ENCODE measurements at regions not wholly inside any gene's neighbourhood (a gene's known extent, or its start where the extent isn't known, plus 50 kb on each side); places are given as distances from the start of the nearest gene placed in this dataset.
"Not testable (repeated sequence)": the region's sequence is repeated elsewhere in the genome, so short reads cannot be mapped to it uniquely, and the experiment has no call there.

DNA sequence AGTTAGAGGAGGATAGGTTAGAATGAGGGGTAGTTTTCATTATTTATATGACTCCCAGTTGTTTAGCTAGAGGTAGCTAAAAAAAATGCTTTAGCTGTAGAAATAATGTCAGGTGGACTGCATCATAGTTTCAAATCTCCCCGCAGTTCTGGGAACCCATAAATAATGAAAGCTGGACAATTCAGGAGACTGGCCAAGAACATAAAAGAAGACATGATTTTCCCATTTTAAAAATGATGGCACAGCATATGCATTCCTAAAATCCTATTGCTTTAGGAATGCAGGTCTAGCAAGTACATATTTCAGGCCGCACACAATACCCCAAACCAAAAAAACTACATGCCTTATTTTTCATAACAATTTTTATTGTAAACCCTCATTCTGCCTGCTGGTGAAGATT is 143.3 kb downstream of the CTH start:
- no peak for DNase-seq (ENCODE audit: low spot score)

DNA sequence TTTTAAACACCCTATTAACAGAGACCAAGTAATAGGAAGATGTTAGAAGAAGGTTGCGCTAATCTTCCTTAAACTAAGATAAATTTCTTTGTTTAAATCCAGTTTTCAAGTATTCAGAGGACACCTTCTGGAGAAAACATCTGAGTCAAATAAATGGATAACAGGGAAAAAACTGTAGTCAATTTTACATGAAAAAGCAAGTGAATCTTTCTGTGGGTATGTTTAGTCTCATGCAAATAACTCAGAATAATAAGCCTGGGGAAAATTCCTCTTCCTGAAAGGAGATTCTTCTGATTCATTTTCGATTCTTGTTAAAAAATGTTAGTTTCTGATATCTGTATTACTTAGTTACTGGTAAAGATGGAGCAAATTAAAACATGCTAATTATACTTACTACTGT is 145.5 kb downstream of the CTH start:
- DNase-seq (ENCODE audit: low spot score) = no peak

DNA sequence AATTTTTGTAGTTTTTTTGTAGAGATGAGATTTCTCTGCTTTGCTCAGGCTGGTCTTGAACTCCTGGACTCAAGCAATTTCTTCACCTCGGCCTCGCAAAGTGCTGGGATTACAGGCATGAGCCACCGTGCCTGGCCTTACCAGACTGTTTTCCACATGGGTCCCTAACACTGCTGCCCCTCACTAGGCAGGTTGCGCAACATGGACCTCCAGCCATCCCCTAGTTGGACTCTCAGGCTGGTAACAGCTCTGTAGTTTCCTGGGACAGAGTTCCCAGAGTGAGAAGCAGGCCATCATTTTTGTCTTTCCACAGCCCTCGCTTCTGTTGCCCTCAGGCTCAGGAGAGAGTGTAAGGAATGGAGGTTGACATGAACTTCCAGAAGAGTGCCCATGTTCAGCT is 156.1 kb downstream of the CTH start:
- DNase-seq (ENCODE audit: low spot score) = no peak

DNA sequence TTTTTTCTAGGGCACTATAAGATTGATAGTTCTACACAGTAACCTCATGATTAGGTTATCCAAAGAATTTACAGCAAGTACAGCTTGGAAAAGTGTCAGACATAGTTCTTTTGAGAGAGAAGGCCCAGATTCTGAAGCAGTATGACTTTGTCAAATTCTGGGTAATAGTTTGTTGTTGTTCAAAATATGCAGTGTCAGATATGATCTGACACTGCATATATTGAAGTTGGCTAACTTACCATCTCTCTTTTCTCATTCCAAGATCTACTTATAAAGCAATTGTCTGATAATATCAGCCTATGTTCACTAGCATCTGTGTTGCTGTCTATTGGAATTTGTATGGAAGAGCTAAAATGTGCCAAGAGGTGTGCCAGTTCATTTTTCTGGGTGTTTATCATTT is 160.1 kb downstream of the CTH start:
- DNase-seq (ENCODE audit: low spot score) = no peak

DNA sequence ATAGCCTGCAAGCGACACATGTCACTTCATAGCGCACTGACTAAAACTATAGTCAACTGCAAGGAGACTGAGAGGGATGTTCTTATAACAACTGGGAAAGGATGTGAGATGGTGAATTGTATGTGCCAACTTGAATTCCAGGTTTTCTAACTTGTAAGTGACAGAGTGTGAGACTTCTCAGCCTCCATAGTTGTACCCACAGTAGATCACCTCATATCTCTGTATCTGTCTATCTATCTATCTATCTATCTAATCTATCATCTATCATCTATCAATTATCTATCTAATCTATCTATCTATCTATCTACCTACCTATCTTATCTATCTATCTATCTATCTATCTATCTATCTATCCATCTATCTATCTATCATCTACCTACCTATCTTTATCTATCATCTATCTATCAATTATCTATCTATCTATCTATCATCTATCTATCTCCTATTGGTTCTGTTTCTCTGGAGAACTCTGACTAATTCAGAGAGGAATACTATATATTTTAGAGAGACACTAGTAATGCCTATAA is 162.3 kb downstream of the CTH start:
- DNase-seq (ENCODE audit: low spot score) = no peak

DNA sequence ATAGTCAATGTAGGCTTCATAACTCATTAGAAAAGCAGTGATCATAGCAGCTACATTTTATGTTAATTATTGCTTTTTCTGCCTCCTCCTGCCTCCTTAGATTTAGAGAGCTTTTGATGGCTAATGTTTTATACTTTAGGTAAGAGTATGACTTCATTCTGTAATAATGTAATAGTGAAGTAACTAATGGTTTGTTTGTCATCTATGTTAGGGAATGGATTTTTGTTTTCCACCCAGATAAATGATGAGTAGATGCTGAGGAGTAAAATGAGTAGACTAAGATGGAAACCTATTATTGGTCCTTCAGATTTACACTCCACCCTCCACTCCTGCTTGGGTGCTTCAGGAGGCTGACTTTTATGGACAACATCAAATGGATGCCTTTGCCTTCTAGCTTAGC is 170.6 kb downstream of the CTH start:
- no peak for DNase-seq (ENCODE audit: low spot score)

DNA sequence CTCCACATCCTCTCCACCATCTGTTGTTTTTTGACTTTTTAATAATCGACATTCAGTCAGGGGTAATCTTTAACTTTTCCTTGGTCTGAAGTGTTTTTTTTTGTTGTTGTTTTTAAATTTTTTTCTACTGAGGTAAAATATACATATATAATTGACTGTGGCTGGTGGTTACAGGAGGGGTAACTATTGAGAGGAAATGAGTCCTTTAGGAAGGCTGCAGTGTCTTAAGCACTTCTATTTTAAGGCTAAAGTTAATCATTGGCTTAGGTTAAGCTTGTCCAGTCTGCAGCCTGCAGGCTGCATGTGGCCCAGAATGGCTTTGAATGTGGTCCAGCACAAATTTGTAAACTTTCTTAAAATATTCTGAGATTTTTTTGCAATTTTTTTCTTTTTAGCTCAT is 172.5 kb downstream of the CTH start:
- no peak for DNase-seq (ENCODE audit: low spot score)

DNA sequence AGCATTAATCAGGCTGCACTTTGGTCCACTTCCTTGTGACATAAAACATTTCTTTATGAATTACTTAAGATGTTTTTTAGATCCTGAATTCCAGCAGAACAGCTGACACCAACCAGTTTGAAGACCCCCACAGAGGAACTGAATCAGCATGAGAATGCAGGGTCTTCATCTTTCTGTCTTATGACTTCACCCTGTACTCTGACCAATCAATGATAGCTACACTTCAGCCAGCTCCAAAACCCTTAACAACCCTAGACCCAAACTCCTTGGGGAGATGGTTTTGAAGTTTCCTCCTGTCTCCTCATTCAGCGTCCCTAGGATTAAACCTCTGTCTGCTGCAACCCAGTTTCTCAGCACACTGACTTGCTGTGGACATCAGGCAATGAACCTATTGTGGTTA is 175.0 kb downstream of the CTH start:
- no peak for DNase-seq (ENCODE audit: low spot score)

DNA sequence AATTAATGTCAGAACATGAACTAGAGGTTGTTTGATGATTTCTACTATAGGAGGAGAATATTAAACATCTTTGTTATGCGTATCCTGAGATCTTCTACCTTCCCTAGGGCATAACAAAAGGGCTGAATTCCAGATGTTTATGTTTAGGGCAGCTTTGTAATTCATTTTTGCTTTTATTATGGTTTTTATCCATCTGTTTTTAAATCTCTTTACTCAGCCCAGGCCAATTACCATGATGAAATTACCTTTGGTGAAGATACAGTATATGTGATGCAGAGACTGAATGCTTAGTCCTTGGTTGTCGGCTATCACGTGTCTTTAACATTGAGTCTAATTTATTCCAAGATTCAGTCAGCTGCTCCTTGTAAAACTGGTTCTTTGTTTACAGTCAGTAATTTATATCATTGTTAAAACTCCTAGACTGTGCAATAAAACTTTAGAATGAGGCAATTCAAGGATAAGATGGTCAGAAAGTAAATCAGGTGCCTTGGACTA is 176.9 kb downstream of the CTH start:
- DNase-seq (ENCODE audit: low spot score) = no peak

DNA sequence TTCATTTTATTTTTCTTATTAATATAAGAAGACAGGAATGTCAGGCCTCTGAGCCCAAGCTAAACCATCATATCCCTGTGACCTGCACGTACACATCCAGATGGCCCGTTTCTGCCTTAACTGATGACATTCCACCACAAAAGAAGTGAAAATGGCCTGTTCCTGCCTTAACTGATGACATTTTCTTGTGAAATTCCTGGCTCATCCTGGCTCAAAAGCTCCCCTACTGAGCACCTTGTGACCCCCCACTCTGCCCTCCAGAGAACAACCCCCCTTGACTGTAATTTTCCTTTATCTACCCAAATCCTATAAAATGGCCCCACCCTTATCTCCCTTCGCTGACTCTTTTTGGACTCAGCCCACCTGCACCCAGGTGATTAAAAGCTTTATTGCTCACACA is 182.5 kb downstream of the CTH start:
- DNase-seq (ENCODE audit: low spot score) = not testable (repeated sequence)

DNA sequence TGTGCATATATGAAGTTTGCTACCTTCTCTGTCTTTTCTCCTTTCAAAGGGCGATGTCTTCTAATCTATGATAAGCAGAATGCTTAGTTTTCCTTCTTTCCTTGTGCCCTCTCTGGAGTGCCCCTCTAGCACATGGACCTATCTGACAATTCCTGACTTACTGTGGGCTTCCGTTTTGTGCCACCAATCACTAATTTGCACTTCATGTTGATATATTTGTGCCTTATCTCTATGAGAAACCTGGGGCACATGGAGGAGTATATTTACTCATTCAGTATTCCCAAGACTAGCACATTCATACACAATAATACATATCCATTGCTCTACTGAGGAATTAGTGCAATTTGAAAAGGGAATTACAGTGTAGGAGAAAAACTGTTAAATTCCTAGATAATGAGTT is 197.7 kb downstream of the CTH start:
- no peak for DNase-seq (ENCODE audit: low spot score)

DNA sequence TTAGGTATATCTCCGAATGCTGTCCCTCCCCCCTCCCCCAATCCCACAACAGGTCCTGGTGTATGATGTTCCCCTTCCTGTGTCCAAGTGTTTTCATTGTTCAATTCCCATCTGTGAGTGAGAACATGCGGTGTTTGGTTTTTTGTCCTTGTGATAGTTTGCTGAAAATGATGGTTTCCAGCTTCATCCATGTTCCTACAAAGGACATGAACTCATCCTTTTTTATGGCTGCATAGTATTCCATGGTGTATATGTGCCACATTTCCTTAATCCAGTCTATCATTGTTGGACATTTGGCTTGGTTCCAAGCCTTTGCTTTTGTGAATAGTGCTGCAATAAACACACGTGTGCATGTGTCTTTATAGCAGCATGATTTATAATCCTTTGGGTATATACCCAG is 199.1 kb downstream of the CTH start:
- DNase-seq (ENCODE audit: low spot score) = not testable (repeated sequence)

DNA sequence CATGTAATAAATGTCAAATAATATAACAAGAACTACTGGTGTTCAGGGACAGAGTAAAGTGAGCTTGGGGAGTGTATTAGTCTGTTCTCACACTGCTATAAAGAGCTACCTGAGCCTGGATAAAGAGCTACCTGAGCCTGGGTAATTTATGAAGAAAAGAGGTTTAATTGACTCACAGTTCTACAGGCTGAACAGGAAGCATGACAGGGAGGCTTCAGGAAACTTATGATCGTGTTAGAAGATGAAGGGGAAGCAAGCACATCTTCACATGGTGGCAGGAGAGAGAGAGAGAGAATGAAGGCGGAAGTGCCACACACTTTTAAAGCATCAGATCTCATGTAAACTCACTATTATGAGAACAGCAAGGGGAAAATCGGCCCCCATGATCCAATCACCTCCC is 205.9 kb downstream of the CTH start:
- DNase-seq (ENCODE audit: low spot score) = no peak

DNA sequence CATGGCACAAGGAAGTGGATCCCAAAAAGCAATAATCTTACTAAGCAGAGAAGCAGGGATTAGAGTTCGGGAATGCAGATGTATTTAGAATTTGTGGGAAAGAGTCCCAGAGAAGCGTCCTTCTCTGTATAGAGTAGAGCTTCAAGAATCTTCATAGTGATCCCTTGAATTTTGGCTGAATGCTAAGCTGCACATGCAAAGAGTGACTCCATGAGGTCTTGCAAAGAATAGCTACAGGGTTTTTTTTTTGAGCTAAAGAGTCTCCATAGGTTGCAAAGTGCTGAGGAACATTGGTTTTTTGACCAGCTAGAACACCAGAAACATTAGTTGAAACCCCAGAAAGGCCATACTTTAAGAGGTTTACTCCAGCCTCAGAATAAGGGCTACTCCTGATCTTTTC is 206.7 kb downstream of the CTH start:
- DNase-seq (ENCODE audit: low spot score) = no peak

DNA sequence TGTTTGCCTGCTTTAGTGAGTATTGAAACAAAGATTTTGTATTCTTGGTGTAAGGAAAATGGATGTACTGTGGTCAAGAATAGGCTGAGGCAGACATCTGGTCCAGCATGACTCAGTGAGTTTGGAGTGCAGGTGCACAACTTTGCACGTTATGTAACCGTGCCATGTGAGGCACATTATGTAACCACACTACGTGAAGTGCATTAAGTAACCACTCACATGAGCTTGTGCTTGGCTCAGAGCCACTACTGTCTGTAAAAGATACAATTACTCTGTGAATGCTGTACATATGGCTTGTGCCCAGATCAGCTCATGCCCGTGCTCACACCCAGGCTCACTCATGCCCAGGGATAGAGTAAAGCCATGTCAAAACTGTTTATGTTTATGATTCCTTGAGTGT is 216.8 kb downstream of the CTH start:
- DNase-seq (ENCODE audit: low spot score) = no peak

DNA sequence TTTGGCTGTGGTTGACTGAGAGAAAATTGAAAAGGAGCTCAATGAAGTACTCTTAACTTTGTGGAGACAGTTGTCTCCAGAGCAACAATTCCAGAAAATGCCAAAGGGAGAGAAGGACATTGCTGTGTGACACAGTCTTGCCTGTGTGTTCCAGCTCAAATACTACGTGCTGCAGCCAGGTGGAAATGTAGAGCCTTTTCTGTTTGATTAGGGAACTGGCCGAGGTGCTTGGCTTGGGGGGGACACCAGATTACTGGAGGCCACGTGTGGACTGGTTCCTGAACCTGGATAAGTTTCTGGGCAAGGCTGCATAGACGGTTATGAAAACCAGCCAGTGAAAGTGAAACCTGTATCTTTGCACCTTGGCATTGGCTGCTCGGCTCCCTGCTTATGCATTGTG is 217.9 kb downstream of the CTH start:
- DNase-seq (ENCODE audit: low spot score) = no peak

DNA sequence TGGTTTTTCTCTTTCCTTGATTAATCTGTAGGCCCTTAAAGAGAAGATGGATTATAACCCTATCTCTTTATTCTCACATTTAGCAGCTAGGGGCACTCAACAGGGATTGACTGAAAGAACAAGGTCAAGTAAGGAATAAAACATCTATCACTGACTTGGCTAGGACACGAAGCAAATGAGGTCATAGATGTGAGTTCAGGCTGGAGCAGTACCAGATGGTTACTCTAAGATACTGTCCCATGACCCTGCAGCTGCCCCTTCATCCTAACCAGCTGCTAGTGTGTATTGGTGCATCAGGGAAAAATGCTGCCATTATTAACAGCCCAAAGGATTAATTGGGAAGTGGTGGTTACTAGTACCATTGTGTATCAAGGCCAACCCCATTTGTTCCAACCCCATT is 221.9 kb downstream of the CTH start:
- no peak for DNase-seq (ENCODE audit: low spot score)

DNA sequence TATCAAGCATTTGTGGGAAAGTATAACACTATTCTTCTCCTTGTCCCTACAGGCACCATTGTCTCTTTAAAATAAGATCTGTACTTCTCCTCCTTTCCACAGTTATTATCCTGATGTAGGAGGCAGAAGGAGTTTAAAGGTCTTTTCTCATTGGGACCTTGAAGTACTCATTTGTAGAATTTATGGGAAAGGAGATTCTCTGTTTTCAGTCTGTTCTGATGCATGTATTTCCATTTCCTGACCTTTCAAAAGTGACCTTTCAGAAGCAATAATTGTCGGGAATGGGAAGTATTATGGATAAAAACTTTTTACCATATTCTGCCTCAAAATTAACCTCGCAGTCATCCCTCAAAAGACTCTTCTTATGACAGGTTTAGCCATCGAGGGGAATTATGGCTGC is 224.8 kb downstream of the CTH start:
- no peak for DNase-seq (ENCODE audit: low spot score)

DNA sequence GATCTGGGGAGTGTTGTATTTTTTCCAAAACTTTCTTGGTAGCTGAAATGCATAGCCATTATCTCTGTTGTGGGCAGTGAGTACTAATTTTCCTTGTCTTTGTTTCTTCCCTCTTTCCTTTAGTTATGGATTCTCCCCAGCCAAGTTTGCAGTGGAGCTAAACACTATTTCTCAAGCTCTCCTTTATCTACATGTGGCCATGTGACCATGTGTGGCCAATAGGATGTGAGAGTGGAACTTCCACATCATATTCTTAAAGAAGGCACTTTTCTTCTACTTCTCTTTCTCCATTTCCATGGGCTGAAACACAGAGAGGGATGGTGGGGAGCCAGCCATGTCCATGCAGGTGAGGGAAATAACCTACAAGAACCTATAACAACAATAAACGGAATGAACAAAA is 230.8 kb downstream of the CTH start:
- no peak for DNase-seq (ENCODE audit: low spot score)

DNA sequence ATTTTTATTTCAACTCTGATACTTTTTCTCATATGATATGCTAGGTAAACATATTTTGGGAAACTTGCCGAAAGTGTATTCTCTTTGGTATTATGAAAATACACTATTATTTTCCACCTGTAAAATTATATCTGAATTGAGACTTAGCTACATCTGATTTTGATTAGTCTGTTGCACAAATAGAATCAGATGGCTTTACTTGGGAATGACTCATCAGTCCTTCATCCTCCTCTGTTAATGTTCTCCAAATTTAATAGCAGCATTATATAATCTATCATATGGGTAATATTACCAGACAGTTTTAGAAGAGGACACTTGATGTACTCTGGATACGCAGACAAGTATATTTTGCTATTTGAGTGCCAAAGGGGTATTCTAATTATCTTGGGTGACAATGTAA is 245.3 kb downstream of the CTH start:
- no peak for DNase-seq (ENCODE audit: low spot score)

DNA sequence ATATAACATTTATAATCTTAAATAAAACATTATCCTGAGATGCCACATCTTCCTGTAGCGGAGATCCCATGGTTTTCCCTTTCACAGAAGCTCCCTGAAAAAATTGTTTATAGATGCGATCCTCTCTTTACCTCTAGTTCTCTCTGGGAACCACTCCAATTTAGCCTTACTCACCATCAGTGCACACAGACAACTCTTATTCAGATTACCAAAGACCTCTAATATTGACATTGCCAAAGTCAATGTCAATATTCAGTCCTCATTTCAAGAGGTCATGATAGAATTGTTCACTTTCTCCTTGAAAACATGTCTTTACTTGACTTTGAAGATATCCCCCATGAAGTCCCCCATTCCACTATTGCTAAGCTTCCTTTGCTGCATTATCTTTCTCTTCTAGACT is 248.8 kb downstream of the CTH start:
- no peak for DNase-seq (ENCODE audit: low spot score)

DNA sequence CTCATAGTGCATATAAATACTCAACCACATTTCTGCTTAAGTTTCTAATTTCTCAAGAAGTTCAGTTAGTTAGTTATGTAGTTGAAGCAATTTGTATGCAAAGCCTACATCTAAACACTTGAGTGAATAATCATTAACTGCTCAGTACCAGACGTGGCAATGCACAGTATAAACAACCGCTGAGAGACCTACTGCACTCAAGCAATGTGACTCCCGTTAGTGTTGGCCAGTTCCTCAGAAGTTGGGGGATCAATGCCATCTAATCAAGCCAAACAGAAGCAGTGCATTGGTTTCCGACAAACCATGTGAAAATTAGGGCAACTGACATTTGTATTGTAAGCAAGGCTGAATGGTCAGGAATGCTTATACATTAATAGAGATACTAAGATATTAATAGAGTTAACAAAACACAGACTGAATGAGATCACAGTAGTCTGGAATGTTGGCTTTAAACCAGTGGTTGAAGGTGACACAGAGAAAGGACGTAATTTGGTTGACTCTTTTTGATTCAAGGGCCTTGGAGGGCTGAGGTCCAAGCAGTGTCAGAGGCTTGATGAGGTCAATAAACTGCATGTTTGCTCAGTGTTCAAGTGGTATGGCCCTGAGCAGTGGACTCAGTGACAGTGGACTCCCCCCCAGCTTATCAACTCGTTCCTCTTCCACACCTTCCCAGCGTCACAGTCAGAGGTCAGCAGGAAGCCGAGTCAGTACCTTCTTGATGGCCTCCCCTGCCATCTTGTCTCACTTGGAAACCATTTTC is 255.5 kb downstream of the CTH start:
- DNase-seq (ENCODE audit: low spot score) = no peak

DNA sequence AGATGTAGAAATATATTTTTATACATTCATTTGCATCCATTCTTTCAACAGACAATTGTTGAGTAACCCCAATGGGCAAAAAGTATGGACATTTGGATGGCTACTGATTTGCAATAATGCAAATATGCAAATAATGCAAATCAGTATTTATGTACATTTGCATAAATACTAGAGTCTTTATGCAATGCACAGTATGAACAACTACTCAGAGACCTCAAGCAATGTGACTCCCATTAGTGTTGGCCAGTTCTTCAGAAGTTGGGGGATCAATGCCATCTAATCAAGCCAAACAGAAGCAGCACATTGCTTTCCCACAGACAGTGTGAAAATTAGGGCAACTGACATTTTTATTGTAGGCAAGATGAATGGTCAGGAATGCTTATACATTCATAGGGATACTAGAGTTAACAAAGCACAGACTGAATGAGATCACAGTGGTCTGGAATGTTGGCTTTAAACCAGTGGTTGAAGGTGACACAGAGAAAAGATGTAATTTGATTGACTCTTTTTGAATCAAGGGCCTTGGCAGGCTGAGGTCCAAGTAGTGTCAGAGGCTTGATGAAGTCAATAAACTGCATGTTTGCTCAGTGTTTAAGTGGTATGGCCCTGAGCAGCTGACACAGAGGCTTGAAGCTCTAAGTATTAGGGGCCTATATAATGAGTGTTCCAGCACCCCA is 256.6 kb downstream of the CTH start:
- DNase-seq (ENCODE audit: low spot score) = no peak

DNA sequence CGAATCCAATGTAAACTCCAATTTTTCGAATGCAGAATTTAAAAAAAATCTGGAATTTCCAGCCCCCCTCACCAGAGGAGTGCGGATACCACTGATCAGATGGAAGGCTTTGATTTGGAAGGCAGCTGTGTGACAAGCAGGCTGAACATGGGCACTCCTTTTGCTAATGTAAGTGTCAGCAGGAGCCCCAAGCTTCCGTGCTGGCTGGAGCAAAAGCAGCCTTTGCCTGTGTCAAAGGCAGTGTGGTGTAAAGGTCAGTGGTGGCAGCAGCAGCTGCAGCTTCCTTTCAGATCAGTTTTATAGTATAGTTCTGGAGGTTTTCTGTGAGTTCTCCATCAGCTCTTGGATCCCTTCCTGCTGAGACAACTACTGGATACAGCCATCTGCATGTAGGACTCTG is 259.9 kb downstream of the CTH start:
- DNase-seq (ENCODE audit: low spot score) = no peak

Data from cerebellar cortex (tissue), 1 donor.